ENCODE measurements at regions not wholly inside any gene's neighbourhood (a gene's known extent, or its start where the extent isn't known, plus 50 kb on each side); places are given as distances from the start of the nearest gene placed in this dataset.
"Not testable (repeated sequence)": the region's sequence is repeated elsewhere in the genome, so short reads cannot be mapped to it uniquely, and the experiment has no call there.

GRCh38 chr3:87478716-87479115 lies 202.3 kb upstream of the POU1F1 start:
- DNase-seq: no peak

- no peak for DNase-seq
These were observed 197.6 kb upstream of the POU1F1 start for GRCh38 chr3:87473944-87474343.

- no peak for DNase-seq
These were observed 192.6 kb upstream of the POU1F1 start for GRCh38 chr3:87468938-87469337.

GRCh38 chr3:87468235-87468634 lies 191.9 kb upstream of the POU1F1 start:
- no peak for DNase-seq

GRCh38 chr3:87462228-87462627 lies 185.8 kb upstream of the POU1F1 start:
- DNase-seq: no peak

GRCh38 chr3:87461443-87461842 lies 185.1 kb upstream of the POU1F1 start:
- DNase-seq: no peak

GRCh38 chr3:87461036-87461435 lies 184.7 kb upstream of the POU1F1 start:
- no peak for DNase-seq

GRCh38 chr3:87448558-87448957 lies 172.2 kb upstream of the POU1F1 start:
- DNase-seq: no peak

GRCh38 chr3:87446849-87447387 lies 170.5 kb upstream of the POU1F1 start:
- no peak for DNase-seq

GRCh38 chr3:87442470-87442869 lies 166.1 kb upstream of the POU1F1 start:
- no peak for DNase-seq

- DNase-seq: no peak
These were observed 161.4 kb upstream of the POU1F1 start for GRCh38 chr3:87437765-87438164.

- DNase-seq: no peak
These were observed 160.6 kb upstream of the POU1F1 start for GRCh38 chr3:87436781-87437543.

GRCh38 chr3:87435926-87436620 lies 159.7 kb upstream of the POU1F1 start:
- DNase-seq: no peak

GRCh38 chr3:87433445-87433844 lies 157.1 kb upstream of the POU1F1 start:
- DNase-seq: not testable (repeated sequence)

GRCh38 chr3:87426918-87427317 lies 150.5 kb upstream of the POU1F1 start:
- no peak for DNase-seq

GRCh38 chr3:87425056-87425455 lies 148.7 kb upstream of the POU1F1 start:
- no peak for DNase-seq

GRCh38 chr3:87423336-87423735 lies 147.0 kb upstream of the POU1F1 start:
- no peak for DNase-seq

GRCh38 chr3:87422333-87422732 lies 145.9 kb upstream of the POU1F1 start:
- DNase-seq: no peak

- DNase-seq: no peak
These were observed 143.8 kb upstream of the POU1F1 start for GRCh38 chr3:87420171-87420570.

GRCh38 chr3:87414271-87414670 lies 137.9 kb upstream of the POU1F1 start:
- DNase-seq: no peak

- no peak for DNase-seq
These were observed 137.4 kb upstream of the POU1F1 start for GRCh38 chr3:87413814-87414213.

GRCh38 chr3:87410110-87410509 lies 133.7 kb upstream of the POU1F1 start:
- DNase-seq: no peak

- no peak for DNase-seq
These were observed 121.9 kb upstream of the POU1F1 start for GRCh38 chr3:87398168-87398801.

GRCh38 chr3:87397211-87397610 lies 120.8 kb upstream of the POU1F1 start:
- no peak for DNase-seq

All from DMS153 (cell line).